Ishikawa (cell line): ENCODE measurements at regions not wholly inside any gene's neighbourhood (a gene's known extent, or its start where the extent isn't known, plus 50 kb on each side); places are given as distances from the start of the nearest gene placed in this dataset.

Source experiments
- CREB1 ChIP-seq: IDR thresholded peaks from 2 replicates; pipeline ENCODE4 v1.6.1; 2012; ENCODE audit warnings: low read depth
- MAX ChIP-seq: IDR thresholded peaks from 2 replicates; pipeline ENCODE4 v1.6.1; 2012
- NFIC ChIP-seq: IDR thresholded peaks from 2 replicates; pipeline ENCODE4 v1.6.1; 2012
- TAF1 ChIP-seq: IDR thresholded peaks from 2 replicates; pipeline ENCODE4 v1.6.1; 2012; ENCODE audit warnings: low read depth, mild to moderate bottlenecking
- TCF12 ChIP-seq: IDR thresholded peaks from 2 replicates; pipeline ENCODE4 v1.6.1; 2012; ENCODE audit warnings: low read depth

GRCh38 chr7:69537691-69538090 lies 60.6 kb upstream of the AUTS2 start:
- no peak for TF ChIP-seq TCF12
- TF ChIP-seq TAF1, result no peak
- no peak for TF ChIP-seq MAX
- TF ChIP-seq CREB1, result no peak
- no peak for TF ChIP-seq NFIC
